Tibial nerve (tissue), 4 donors: ENCODE measurements at regions not wholly inside any gene's neighbourhood (a gene's known extent, or its start where the extent isn't known, plus 50 kb on each side); places are given as distances from the start of the nearest gene placed in this dataset.
"Not testable (repeated sequence)": the region's sequence is repeated elsewhere in the genome, so short reads cannot be mapped to it uniquely, and the experiment has no call there.

Source experiments
- CTCF ChIP-seq, 5 experiments: fragments of 200-600 bp in 3 of 5; fragments of 450-650 bp in 2 of 5; sonication (generic) in 3 of 5; IDR thresholded peaks; one replicate each; pipeline ENCODE4 v1.5.1; 2016 to 2019; ENCODE audit warnings: antibody characterized with exemption in 5 of 5, mild to moderate bottlenecking in 3 of 5, moderate library complexity in 2 of 5
- EP300 ChIP-seq, 2 donors: sonication (generic); formaldehyde crosslinking; IDR thresholded peaks; one replicate each; pipeline ENCODE4 v1.6.1; 2017; ENCODE audit warnings: antibody characterized with exemption in 2 of 2, mild to moderate bottlenecking in 1 of 2
- POLR2A ChIP-seq, 2 donors: fragments of 450-650 bp; IDR thresholded peaks; one replicate each; pipeline ENCODE4 v1.6.1; 2017; ENCODE audit warnings: antibody characterized with exemption in 2 of 2, mild to moderate bottlenecking in 2 of 2, moderate library complexity in 2 of 2

GRCh38 chr18:3349046-3349841 is 87.3 kb downstream of the MYL12B start:
- not testable (repeated sequence) for TF ChIP-seq CTCF, EP300, POLR2A (IDR thresholded peaks at IDR 0.05)
